HEK293T (cell line): ENCODE measurements at regions not wholly inside any gene's neighbourhood (a gene's known extent, or its start where the extent isn't known, plus 50 kb on each side); places are given as distances from the start of the nearest gene placed in this dataset.
"Not testable (repeated sequence)": the region's sequence is repeated elsewhere in the genome, so short reads cannot be mapped to it uniquely, and the experiment has no call there.

Source experiments
- CTCF ChIA-PET: fragments of 350-600 bp; formaldehyde crosslinking; extraction: SDS; loops from one replicate; lab custom pipeline; 2021; ENCODE audit warnings: antibody characterized with exemption, inconsistent platforms; lab: Yijun Ruan, JAX
- POLR2A ChIA-PET: fragments of 350-600 bp; formaldehyde crosslinking; extraction: SDS; loops from one replicate; lab custom pipeline; 2020; ENCODE audit warnings: antibody characterized with exemption, inconsistent platforms; lab: Yijun Ruan, JAX
- DNase-seq: peaks from one replicate; pipeline ENCODE4 v3.0.0; 2012; ENCODE audit warnings: mixed read lengths; ENCODE audit errors: extremely low spot score
- ARNT ChIP-seq: fragments of 450-650 bp; IDR thresholded peaks from 2 replicates; pipeline ENCODE4 v1.6.1; 2017; ENCODE audit warnings: mild to moderate bottlenecking
- BHLHE40 ChIP-seq: fragments of 450-650 bp; IDR thresholded peaks from 2 replicates; pipeline ENCODE4 v1.6.1; 2016; ENCODE audit warnings: mild to moderate bottlenecking, moderate library complexity, borderline replicate concordance
- CTBP1 ChIP-seq: fragments of 450-650 bp; IDR thresholded peaks from 2 replicates; pipeline ENCODE4 v1.6.1; 2016; ENCODE audit warnings: borderline replicate concordance
- ELF4 ChIP-seq: fragments of 450-650 bp; IDR thresholded peaks from 2 replicates; pipeline ENCODE4 v1.6.1; 2017; ENCODE audit warnings: antibody characterized with exemption
- FOXA1 ChIP-seq: fragments of 450-650 bp; IDR thresholded peaks from 2 replicates; pipeline ENCODE4 v1.6.1; 2016; ENCODE audit warnings: mild to moderate bottlenecking
- FOXK2 ChIP-seq: fragments of 450-650 bp; IDR thresholded peaks from 2 replicates; pipeline ENCODE4 v1.6.1; 2016; ENCODE audit warnings: mild to moderate bottlenecking
- FOXM1 ChIP-seq: fragments of 450-650 bp; IDR thresholded peaks from 2 replicates; pipeline ENCODE4 v1.6.1; 2017; ENCODE audit warnings: mild to moderate bottlenecking, borderline replicate concordance
- HDGF ChIP-seq: fragments of 450-650 bp; IDR thresholded peaks from 2 replicates; pipeline ENCODE4 v1.6.1; 2017; ENCODE audit warnings: antibody characterized with exemption, borderline replicate concordance
- L3MBTL2 ChIP-seq: fragments of 450-650 bp; conservative IDR thresholded peaks from 2 replicates; pipeline ENCODE4 v1.6.1; 2016; ENCODE audit warnings: mild to moderate bottlenecking
- LEF1 ChIP-seq: fragments of 450-650 bp; IDR thresholded peaks from 2 replicates; pipeline ENCODE4 v1.6.1; 2017; ENCODE audit warnings: mild to moderate bottlenecking, borderline replicate concordance
- NFRKB ChIP-seq: fragments of 450-650 bp; IDR thresholded peaks from 2 replicates; pipeline ENCODE4 v1.6.1; 2016; ENCODE audit warnings: mild to moderate bottlenecking, moderate library complexity
- SP1 ChIP-seq: fragments of 450-650 bp; IDR thresholded peaks from 2 replicates; pipeline ENCODE4 v1.6.1; 2017
- SUZ12 ChIP-seq: fragments of 450-650 bp; IDR thresholded peaks from 2 replicates; pipeline ENCODE4 v1.6.1; 2016; ENCODE audit warnings: mild to moderate bottlenecking
- TARDBP ChIP-seq: fragments of 450-650 bp; IDR thresholded peaks from 2 replicates; pipeline ENCODE4 v1.6.1; 2016
- ZNF384 ChIP-seq: fragments of 450-650 bp; IDR thresholded peaks from 2 replicates; pipeline ENCODE4 v1.6.1; 2016
- TF ChIP-seq, protein P1 (sequence below): fragments of 450-650 bp; IDR thresholded peaks from 2 replicates; pipeline ENCODE4 v1.6.1; 2016

DNA sequence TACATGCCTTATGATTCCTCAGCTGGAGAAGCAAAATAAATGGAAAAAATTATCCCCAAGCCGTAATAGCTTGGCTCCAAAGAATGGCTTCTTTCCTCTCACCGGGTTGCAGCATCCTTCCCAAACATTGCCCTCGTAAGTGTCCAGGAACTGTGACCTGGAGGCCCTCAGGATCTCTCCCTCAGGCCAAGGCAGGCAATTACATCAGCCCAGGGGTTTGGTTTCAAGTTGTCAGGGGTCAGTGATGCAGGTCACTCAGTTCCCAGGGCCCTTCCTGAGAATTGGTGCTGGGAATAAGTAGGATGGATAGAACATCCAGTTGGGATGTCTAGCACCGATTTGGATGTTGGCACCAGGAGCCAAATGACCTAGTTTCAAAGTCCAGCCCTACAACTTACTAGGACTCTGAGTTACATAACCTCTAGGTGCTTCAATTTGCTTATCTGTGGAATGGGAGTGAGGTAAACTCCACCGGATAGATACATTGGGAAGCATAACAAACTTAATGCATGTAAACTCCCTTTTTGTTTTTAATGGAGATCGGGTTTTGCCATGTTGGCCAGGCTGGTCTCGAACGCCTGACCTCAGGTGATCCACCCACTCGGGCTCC is 133.5 kb upstream of the DAP start:
- DNase-seq = no peak
- ChIA-PET CTCF (interaction anchor here (0.6 kb wide), 1 partner anchor 26 kb away, joined by 3 read pairs; no protein-coding TSS in a partner anchor), POLR2A (no interaction called here)
- TF ChIP-seq L3MBTL2 (no peak), ELF4 (no peak), ZNF384 (no peak), NFRKB (no peak), BHLHE40 (no peak), SUZ12 (no peak), FOXM1 (no peak), TARDBP (no peak), CTBP1 (no peak), HDGF (no peak), ARNT (no peak), SP1 (no peak), FOXK2 (no peak), LEF1 (no peak), FOXA1 (no peak)
- TF ChIP-seq, protein P1, sequence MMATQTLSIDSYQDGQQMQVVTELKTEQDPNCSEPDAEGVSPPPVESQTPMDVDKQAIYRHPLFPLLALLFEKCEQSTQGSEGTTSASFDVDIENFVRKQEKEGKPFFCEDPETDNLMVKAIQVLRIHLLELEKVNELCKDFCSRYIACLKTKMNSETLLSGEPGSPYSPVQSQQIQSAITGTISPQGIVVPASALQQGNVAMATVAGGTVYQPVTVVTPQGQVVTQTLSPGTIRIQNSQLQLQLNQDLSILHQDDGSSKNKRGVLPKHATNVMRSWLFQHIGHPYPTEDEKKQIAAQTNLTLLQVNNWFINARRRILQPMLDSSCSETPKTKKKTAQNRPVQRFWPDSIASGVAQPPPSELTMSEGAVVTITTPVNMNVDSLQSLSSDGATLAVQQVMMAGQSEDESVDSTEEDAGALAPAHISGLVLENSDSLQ = no peak

- ChIA-PET POLR2A (no interaction called here), CTCF (interaction anchor here (0.6 kb wide), 1 partner anchor 29 kb away, joined by 3 read pairs; no protein-coding TSS in a partner anchor)
- no peak for TF ChIP-seq LEF1
- no peak for TF ChIP-seq FOXA1
- no peak for TF ChIP-seq BHLHE40
- no peak for TF ChIP-seq ZNF384
- TF ChIP-seq L3MBTL2 = no peak
- TF ChIP-seq ELF4 = no peak
- no peak for TF ChIP-seq TARDBP
- no peak for TF ChIP-seq FOXK2
- TF ChIP-seq NFRKB = no peak
- no peak for TF ChIP-seq CTBP1
- no peak for TF ChIP-seq SP1
- no peak for DNase-seq
Measured at GRCh38 chr5:10892911-10893215, 131.8 kb upstream of the DAP start.

DNA sequence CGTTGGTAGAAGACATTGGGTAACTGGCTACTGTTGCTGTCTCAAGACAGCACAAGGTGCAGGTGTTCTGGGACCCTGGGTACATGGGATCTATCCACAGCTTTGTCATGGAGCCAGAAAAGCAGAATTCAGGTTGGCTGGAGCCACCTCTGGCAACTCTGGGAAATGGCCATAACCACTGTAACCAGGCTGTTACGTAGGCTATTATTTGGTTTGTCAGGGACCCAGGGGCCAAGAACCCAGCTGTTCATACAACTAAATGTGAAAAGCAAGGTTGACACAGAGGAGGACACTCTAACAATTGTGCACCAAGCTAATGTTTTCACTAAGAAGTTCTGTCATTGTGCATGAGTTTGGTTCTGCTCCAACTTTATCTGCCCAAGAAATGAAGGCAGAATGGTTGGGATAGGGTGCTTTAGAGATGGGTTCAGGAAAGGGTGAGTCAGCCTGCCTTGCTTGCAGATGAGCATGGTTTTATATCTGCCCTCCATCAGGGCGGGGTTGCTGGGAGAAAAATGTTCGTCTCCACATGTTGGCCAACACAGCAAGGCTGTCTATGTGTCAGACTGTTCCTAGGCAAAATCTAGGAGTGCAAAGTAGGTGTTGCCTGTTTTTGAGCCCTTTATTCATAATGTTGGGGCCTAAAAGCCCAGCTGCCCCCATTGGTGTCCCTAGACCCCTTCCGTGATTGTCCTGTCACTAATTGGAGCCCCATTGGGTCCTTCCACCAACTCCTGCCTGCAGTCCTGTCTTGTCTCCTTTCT is 131.3 kb upstream of the DAP start:
- TF ChIP-seq HDGF = no peak
- TF ChIP-seq LEF1 = no peak
- TF ChIP-seq NFRKB = no peak
- TF ChIP-seq FOXK2 = no peak
- no peak for TF ChIP-seq CTBP1
- no peak for TF ChIP-seq FOXA1
- TF ChIP-seq SUZ12 = no peak
- TF ChIP-seq L3MBTL2 = no peak
- no peak for TF ChIP-seq ARNT
- no peak for TF ChIP-seq ELF4
- TF ChIP-seq TARDBP = no peak
- no peak for TF ChIP-seq ZNF384
- DNase-seq = no peak
- CTCF ChIA-PET = interaction anchor here (0.6 kb wide), 1 partner anchor 29 kb away, joined by 3 read pairs; no protein-coding TSS in a partner anchor
- POLR2A ChIA-PET = no interaction called here

DNA sequence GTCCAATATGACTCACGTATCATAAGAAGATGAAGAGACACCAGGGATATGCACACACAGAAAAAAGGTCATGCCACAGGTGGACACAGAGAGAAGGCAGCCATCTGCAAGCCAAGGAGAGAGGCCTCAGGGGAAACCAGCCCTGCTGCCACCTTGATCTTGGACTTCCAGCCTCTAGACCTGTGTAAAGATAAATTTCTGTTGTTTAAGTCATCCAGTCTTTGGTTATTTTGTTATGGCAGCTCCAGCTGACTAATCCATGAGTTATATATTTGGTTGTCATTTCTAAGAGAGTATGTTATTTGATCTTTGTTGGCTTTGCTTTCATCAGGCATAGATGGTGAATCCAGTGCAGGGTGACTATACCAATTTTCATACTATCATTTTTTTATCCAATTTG is 130.2 kb upstream of the DAP start:
- DNase-seq = no peak
- ChIA-PET CTCF (no interaction called here), POLR2A (no interaction called here)
- TF ChIP-seq ELF4 (no peak), LEF1 (no peak), FOXA1 (no peak), TARDBP (no peak), L3MBTL2 (no peak), NFRKB (no peak), ZNF384 (no peak), ARNT (no peak), HDGF (no peak), FOXM1 (no peak), CTBP1 (no peak), BHLHE40 (no peak), SP1 (no peak), FOXK2 (no peak), SUZ12 (no peak)
- TF ChIP-seq, protein P1 = no peak

GRCh38 chr5:10886497-10886896 is 125.5 kb upstream of the DAP start:
- POLR2A ChIA-PET = no interaction called here
- no peak for DNase-seq
- TF ChIP-seq NFRKB (no peak), LEF1 (no peak), SUZ12 (no peak), ARNT (no peak), FOXA1 (no peak), ELF4 (no peak), FOXK2 (no peak), SP1 (no peak), ZNF384 (no peak), L3MBTL2 (no peak), TARDBP (no peak), HDGF (no peak), BHLHE40 (no peak), FOXM1 (no peak)
- CTCF ChIA-PET = no interaction called here

GRCh38 chr5:10885026-10885425 is 124.0 kb upstream of the DAP start:
- ChIA-PET CTCF (no interaction called here), POLR2A (no interaction called here)
- no peak for TF ChIP-seq HDGF
- TF ChIP-seq L3MBTL2 = no peak
- no peak for TF ChIP-seq SP1
- TF ChIP-seq ARNT = no peak
- no peak for TF ChIP-seq CTBP1
- no peak for TF ChIP-seq FOXA1
- no peak for TF ChIP-seq ZNF384
- no peak for TF ChIP-seq TARDBP
- no peak for TF ChIP-seq ELF4
- TF ChIP-seq BHLHE40 = no peak
- TF ChIP-seq NFRKB = no peak
- TF ChIP-seq SUZ12 = no peak
- TF ChIP-seq LEF1 = no peak
- no peak for TF ChIP-seq FOXK2
- no peak for TF ChIP-seq FOXM1
- TF ChIP-seq, protein P1 = no peak
- no peak for DNase-seq

GRCh38 chr5:10883945-10884344 is 122.9 kb upstream of the DAP start:
- POLR2A ChIA-PET, DNase-seq, CTCF ChIA-PET: not testable (repeated sequence)
